HG03565 (cell line): ENCODE measurements at regions not wholly inside any gene's neighbourhood (a gene's known extent, or its start where the extent isn't known, plus 50 kb on each side); places are given as distances from the start of the nearest gene placed in this dataset.

Experiments used
- ATAC-seq: cut with Tn5 transposase; IDR thresholded peaks from one replicate; pipeline ENCODE4 v1.9.1; 2021; ENCODE audit warnings: mild to moderate bottlenecking, moderate library complexity; ENCODE audit not compliant: unreplicated experiment

- ATAC-seq = no peak
Measured at GRCh38 chr3:59593380-59593779, 543.6 kb upstream of the CFAP20DC start.

DNA sequence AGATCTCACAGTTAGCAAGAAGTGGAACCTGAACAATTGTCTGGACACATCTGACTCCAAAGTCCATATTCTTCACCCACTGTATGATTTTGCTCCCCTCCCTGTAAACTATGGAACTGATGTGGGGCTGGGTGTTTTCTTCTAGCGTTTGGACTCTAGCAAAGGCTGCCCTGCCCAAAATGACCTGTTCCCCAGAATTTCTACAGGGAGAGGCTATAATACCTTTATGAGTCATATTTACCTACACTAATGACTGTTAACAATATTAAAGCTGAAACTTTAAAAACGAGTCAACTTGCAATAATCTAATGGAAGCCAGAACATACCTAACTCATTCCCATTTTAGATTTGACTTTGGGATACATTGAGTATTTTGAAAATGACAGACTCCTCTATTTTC, 531.2 kb upstream of the CFAP20DC start:
- no peak for ATAC-seq

DNA sequence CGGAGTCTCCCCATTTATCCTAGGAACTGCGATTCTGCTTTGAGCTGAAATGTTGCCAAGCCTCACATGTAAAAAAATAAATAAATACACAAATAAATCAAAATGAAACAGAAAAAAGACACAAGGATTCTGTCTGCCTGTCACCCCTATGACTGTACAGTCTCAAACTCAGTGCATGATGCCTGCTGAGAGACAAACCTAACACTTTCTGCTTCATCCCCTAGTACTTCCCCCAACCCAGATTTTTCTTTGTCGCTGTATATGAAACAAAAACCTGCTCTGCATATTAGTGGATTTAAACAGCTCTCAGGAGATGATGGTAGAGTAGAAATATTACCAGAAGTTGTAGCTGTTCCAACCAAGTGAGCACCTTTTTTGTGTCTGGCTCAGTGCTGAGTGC, 530.7 kb upstream of the CFAP20DC start:
- no peak for ATAC-seq

DNA sequence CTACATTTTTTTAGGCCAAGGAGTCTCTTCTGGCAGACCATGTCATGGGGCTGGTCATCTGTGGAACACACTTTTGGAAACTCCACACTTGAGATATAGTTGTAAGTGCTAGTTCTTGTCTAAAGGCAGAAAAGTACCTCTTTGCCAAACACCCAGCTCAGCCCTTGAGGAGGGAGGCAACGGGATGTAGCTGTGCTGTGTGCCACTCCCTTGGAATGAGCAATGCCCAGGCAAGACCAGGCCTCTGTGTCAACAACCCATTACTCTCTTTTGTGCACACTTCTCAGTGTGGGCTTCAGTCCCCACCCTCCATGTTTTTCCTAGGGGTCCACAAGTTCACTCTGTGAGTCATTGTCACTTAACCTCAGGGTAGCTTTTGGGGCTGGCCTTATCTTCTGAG, 528.3 kb upstream of the CFAP20DC start:
- no peak for ATAC-seq

GRCh38 chr3:59576606-59577005, 526.8 kb upstream of the CFAP20DC start:
- no peak for ATAC-seq

- peak; percentile 77 for ATAC-seq
Measured at GRCh38 chr3:59575113-59576001, 525.5 kb upstream of the CFAP20DC start.

DNA sequence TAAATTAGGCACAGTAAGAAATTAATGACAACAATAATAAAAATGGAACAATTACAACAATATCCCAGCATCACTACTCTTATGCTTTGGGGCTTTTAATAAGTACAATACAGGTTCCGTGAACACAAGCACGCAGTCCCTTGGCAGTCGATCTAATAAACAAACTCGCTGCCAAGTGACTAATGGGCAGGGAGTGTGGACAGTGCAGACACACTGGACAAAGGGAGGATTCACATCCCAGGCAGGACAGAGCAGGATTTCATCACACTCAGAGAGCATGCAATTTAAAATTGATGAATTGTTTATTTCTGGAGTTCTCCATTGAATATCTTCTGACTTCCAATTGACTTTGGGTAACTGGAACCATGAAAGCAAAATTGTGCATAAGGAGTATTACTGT, 524.1 kb upstream of the CFAP20DC start:
- ATAC-seq = no peak

- no peak for ATAC-seq
Measured at GRCh38 chr3:59572106-59572505, 522.3 kb upstream of the CFAP20DC start.

DNA sequence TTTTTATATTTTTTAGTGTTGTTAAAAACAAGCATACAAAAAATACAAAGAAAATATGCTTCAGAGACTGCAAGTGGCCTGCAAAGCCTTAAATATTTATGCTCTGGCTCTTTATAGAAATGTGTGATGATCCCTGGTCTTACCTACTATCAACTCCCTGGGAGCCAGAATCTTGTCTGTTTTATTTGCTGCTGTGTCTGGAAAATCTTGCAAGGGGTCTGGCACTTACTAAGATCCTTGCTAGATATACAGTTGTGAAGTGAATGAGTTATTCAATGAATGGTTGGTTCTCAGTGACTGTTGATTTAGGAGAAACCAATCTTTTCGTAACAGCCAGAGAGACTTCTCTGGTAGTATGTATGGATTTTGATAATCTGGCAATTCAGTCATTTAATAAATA, 521.0 kb upstream of the CFAP20DC start:
- ATAC-seq = no peak

- ATAC-seq = no peak
Measured at GRCh38 chr3:59567661-59568060, 517.8 kb upstream of the CFAP20DC start.

GRCh38 chr3:59566481-59566975, 516.7 kb upstream of the CFAP20DC start:
- ATAC-seq = peak; percentile 96

DNA sequence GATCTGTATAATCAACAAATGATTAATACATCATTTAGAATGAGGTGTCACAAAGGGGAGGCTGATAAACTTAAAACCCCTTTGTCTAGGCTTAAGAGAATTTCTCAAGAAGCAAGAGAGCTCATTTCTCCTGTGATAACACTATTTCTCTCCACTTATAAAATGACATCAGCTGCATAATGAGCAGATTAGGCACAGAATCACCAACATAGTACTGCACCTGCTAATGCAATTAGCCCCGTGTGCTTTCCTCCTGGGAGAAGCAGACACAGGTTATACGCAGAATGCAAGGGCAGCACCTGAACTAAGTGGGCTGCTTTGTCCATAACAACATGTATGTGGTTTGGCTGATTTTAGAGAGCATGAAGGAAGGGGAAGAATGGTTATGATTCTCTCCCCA, 515.3 kb upstream of the CFAP20DC start:
- no peak for ATAC-seq

DNA sequence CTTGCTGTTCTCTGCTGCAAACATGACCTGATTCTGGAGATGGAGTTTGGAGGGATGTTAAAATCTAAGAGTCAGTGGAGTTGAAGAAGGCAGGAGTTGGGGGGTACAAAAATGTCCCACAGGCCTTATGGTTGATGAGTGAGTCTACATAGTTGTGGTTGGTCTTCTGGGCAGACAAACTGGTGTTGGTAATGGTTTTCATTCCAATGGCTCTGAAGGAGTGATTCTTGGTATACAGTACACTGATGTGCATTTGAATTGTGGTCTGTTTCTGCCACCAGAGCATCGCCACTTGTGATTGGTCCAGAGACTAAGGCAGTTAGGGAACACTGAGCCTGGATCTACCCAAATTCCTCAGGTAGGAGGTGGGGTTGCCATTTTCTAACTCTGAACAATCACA, 514.1 kb upstream of the CFAP20DC start:
- no peak for ATAC-seq

- no peak for ATAC-seq
Measured at GRCh38 chr3:59563072-59563605, 513.3 kb upstream of the CFAP20DC start.

DNA sequence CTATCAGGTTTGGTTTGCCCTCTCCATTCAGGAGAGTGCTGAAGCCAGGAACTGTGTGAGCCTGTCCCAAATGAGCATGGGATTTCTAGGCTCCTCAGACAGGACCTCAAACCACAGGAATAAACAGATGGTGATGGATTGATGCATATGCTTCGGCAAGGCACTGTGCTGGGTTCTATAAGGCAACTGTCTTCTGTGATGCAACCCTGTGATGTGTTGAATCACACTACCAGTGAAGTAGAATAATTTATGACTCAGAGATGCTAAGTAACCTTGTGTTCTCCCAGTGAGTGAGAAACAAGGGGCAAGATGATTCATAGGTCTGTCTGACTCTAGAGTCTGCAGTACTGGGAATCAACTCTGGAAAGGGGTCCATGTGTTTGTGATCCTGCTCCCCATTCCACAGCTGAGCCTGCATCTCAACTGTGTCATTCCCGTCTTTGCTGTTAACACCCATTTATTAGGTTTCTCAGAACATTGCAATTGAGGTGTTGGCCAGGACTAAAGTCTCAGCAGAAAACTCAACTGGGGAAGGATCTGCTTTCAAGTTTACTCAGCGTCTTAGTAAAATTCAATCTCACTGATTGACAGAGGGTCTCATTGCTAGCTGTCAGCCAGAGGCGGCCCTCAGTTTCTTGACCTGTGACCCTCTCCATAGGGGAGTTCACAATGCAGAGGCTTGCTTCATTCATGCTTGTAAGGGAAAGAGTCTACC, 510.1 kb upstream of the CFAP20DC start:
- ATAC-seq = no peak

DNA sequence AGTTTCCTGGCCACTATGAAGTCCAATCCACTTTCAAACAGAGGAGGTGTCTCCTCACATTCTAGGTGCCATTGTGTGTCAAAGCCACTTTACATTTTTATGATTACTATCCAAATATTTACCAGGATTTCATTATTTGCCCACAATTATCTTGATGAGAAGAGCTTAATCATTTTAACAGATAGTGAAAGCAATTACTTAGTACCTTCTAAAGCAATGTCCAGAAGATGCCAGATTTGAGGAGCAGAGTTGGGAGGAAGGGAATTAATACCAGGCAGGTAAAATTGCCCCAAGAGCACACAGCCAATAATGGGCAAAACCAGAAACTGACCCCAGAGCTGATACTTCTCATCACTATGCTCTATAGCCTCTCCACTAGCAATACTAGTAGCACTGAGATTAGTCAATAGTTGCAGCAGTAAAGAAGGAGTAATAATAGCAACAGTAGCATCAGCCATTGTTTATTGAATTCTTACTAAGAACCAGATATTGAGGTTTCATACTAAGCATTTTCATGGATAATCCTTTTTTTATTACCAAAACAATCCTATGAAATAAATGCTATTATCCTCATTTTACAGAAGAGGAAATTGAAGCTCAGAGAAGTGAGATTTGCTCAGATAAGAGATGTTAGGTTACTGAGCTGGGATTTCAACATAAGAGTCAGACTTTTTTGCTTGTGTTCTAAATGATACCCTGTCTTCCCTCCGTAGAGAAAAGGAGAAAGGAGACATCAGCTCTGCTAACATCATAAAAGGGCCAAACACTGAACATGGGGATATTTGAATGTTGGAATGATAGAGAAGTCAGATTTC, 509.3 kb upstream of the CFAP20DC start:
- ATAC-seq = no peak

GRCh38 chr3:59555593-59556315, 505.9 kb upstream of the CFAP20DC start:
- no peak for ATAC-seq

DNA sequence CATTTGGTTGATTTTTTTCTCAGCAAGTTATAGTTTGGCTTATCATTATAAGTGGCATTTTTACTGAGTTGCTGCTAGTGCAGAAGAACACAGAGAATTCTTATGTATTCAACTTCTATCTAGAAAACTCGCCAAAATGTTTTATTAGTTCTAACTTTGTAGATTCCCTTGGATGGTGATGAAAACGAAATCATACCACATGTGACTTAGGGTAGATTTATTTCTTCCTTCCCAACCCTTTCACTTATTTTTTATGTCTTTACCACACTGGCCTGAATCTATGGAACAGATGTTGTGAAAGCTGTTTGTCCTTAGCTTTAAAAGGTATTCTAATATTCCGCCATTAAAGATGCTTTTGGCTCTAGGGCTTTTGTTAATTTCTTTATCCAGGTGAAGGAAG, 503.3 kb upstream of the CFAP20DC start:
- no peak for ATAC-seq

GRCh38 chr3:59551834-59552233, 502.0 kb upstream of the CFAP20DC start:
- ATAC-seq = no peak

GRCh38 chr3:59549962-59550361, 500.1 kb upstream of the CFAP20DC start:
- no peak for ATAC-seq
